ENCODE measurements at regions not wholly inside any gene's neighbourhood (a gene's known extent, or its start where the extent isn't known, plus 50 kb on each side); places are given as distances from the start of the nearest gene placed in this dataset.

DNA sequence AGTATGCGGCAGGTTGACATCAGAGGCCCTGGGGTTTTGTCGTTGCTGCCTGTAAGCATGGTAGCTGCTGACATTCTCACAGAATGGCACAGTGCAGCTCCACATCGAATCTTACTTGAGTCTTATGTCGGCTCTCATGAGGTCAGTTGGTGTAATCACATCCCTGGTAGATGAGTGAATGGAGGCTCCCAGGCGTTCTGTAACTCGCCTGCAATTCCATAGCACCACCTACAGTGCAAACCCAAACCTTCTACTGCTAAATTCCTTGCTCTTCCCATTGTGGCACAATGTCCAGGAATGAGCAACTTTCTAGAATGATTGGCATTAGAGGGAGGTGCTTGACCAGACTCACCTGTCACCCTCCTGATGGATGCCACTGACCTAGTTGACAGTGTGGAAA, 578.4 kb downstream of the CCDC171 start:
- peak; percentile 45 for DNase-seq (ENCODE audit: low read depth)

DNA sequence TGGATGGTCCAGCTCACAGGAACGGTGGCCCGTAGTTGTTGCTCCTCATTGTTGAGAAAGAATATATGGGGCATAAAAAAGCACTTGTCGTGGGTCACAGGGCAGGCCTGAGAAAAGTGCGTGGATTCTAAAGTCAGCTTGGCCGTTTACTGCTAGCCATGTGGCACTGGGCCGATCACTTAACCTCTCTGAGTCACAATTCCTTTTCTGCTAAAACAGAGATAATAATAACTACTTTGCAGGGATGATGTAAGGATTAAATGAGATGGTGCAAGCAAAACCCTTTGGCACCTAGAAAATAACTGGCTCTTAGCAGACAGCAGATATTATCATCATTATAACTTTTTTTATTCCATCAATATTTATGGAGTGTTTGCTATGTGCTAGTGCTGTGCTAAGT, 579.7 kb downstream of the CCDC171 start:
- no peak for DNase-seq (ENCODE audit: low read depth)

DNA sequence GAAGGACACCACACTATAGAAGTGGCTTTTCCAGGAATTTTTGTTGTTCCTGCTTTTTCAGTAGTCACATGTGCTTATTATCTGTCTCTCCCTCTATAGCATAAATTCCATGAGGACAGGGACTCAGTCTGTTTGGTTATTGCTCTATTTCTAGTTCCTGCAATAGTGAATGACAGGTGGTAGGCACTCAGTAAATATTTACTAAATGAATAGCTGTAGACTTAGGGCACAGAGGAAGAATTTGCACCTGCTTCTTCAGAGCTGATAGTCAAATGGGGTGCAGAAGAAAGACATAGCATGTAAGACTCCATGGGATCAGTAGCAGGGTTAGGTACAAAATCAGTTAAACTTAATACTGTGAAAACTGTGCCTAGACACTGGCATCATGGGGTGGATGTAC, 580.2 kb downstream of the CCDC171 start:
- DNase-seq (ENCODE audit: low read depth) = no peak

DNA sequence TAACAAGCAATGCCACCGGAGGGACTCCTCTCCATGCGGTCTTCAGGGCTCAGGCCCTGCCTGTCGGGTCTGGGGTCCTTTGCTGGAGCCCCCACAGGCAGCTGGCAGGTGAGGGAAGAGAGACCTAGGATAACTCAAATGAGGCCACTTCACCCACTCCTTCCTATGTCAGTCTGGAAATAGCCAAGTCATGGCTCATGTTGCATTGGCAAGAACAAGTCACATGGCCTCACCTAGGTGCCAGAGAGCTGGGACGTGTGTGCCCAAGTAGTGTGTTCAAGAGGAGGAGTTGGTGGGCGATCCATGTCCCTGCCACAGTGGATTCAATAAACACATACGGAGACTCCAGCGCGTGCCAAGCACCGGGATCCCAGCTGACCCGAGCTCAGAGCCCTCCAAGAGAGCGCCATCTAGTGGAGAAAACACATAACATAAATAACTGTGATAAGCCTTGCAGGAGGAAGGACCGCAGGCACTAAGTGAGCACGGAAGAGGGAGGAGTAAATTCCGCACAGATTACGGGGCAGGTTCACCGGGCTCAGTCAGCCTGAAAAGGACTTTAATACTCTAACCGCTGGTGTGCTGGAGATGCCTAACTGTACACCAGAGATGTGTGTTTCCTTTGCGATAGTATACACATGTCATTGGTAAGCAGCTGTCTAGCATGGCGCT, 580.8 kb downstream of the CCDC171 start:
- peak; percentile 93 for DNase-seq (ENCODE audit: low read depth)

DNA sequence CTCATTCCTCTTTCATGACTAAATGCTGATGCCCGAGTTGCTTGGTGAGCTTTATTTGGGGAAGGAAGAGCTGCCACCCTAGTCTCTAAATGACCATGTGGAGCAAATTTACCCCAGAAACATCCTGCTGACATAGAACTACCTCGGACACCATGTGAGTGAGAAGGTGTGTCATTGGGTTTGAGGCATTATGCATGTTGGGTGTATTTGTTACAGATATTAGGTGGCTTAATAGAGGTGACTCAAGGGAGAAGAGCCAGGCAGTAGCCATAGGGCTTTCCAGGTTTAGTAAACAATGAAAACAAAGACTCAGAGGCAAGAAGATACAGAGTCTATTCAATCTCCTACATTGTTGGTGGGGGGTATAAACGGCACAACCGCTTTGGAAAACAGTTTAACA, 581.5 kb downstream of the CCDC171 start:
- DNase-seq (ENCODE audit: low read depth) = peak; percentile 53

DNA sequence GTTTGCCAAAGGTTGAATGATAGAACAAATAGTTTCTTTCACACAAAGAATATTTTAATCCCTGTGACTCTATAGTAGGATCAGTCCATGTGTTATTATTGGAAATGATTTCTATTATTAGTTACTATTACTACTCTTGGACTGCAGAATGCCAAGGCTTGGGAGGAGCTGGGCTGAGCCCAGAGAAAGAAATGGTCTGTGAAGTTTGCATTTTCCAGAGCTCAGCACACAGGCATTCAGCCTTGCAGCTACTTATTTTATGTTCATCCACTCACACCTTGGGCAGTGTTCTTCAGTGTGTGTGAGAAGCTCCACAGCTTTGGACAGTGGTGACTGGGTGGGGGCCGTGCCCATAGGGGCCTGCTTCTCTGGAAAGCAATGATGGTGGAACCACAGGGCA, 583.1 kb downstream of the CCDC171 start:
- no peak for DNase-seq (ENCODE audit: low read depth)

DNA sequence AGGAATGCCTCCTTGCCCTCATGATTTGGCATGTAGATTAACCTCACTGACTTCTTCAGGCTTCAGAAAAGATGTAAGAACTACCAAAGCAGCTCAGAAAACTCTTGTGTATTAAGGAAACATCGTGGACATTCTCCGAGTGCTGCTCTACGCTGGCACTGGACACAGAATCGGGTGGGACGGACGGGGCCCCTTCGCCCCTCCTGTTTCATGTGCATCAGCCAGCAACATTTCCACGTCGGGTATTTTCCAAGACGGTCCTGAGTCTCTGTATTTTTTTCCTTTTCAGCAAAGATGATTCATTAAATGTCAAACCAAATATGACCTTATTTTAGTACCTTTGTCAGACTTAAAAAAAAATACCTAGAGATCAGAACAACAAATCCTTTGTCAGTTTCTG, 583.6 kb downstream of the CCDC171 start:
- DNase-seq (ENCODE audit: low read depth) = no peak

DNA sequence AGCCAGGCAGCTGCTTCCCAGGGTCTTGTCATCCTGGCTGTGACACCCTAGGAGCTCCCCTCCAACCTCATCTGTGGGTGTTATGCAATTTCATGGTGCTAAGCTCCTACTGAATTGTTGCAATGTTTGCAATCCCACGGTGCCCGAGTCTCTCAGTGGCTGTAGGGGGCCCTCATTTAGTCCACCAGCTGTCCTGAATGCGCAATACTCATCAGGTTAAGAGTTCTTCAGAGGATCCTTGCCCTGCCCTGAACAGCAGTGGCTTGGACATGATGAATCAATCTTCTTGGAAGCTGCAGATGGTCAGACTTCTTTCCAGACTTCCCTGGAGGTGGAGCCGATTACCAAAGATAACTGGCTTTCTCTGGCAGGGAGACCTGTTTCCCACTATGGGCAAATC, 584.1 kb downstream of the CCDC171 start:
- peak; percentile 42 for DNase-seq (ENCODE audit: low read depth)

DNA sequence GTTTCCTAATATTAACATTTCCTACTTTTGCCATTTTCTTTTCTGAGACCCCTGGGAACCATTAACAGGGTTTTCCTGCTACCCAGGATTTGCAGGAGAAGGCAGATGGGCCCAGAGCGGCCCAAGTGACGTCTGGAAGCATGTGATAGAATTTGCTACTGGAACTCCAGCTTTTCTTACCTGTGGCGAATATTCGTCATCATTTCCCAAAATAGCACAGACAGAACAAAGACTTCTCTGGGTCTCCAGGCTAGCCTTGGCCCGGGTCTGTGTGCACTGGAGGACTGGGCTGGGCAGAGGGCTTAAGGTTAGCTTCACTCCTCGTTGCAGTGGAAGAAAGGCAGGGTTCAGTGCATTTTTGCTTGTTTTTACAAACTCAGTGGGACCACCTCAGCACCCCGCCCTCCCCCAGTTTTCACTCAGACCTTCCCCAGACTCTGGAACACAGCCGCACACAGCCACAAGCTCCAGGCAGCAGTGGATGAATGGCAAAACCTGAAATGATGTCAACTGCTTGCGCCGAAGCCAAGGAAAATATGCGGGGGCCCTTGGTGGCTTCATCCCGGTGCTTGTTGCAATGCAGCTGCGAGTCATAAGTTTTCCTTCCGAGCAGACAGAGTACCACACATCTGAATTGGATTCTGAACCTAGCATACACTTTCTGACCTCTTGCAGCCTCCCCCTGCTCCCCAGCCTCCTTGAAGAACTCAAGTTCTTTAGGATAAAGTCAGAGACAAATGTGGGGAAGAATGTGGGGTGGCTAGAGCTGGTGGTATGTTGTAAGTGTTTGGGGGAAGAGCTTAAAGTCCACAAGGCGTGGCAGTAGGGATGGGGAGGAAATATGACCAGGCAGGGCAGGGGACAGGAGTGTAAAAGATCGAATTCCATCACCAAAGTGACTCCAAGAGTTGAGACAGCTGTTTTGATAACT, 586.0 kb downstream of the CCDC171 start:
- DNase-seq (ENCODE audit: low read depth) = peak; percentile 43

DNA sequence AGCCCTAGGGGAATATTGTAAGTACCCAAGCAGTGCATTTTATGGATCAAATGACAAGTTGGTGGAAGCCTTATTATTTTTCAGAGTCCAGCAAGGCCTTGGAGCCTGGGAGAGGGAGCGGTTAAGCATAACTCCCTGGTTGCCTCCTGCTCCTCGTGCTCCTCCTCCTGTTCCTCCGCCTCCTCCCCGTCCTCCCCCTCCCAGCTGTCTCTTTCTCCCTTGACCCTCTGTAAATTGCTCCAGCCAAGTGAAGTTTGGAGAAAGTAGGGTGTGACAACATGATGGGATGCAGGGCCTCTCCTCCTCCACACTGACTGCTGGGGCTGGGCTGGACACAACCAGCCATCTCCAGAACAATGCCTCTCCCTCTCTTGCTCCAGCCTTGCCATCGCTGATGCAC, 586.9 kb downstream of the CCDC171 start:
- no peak for DNase-seq (ENCODE audit: low read depth)

DNA sequence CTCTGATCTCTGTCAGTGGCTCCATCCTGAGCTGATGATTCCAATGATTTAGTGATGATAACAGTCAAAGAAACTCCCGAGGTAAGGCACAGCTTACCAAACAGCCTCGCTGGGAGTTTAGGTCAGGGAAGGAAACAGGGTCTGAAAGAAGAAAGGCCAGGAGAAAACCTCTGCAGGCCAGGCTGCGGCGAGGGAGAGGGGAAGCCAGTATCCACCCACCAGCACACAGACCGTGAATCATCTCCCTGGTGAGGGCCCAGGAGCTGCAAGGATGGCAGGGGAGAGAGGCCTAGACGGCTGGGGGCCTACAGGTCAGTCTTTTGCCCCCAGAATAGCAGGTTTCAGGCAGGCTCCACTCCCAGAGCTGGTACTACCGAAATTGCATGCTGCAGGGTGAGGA, 590.5 kb downstream of the CCDC171 start:
- no peak for DNase-seq (ENCODE audit: low read depth)

DNA sequence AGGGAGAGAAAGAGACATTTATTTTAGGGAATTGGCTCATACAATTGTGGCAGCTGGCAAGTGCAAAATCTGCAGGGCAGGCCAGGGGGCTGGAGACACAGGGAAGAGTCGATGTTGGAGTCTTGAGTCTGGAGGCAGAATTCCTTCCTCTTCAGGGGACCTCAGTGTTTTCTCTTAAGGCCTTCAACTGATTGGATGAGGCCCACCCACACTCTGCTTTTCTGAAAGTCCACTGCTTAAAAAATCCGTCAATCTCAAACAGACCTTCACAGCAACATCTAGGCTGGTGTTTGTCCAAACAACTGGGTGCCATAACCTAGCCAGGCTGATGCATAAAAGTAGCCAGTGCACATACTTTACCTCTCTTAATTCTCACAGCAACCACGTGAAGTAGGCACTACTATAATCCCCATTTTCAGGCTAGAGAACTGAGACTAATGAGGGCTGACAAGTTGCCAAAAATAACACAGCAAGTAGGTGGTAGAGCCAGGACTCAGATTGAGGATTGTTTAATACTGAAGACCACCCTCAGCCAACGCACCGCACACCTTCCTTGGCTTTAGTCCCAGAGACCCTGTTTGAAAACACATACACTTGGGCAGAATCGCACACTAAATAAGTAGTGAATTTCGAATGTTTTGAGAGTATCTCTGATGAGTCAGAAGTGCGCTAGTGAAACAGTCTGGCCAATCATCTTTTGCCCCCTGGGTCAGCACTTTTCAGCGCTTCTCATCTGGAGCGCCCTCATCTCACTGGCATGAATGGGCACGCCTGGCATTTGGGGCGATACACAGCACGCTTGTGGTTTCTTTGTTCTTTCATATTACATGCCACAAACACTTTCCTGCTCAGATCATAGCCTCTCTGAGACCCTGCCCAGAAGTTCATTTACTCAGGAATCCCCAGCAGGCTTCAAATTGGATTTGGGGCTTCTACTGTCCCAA, 591.4 kb downstream of the CCDC171 start:
- peak; percentile 76 for DNase-seq (ENCODE audit: low read depth)

DNA sequence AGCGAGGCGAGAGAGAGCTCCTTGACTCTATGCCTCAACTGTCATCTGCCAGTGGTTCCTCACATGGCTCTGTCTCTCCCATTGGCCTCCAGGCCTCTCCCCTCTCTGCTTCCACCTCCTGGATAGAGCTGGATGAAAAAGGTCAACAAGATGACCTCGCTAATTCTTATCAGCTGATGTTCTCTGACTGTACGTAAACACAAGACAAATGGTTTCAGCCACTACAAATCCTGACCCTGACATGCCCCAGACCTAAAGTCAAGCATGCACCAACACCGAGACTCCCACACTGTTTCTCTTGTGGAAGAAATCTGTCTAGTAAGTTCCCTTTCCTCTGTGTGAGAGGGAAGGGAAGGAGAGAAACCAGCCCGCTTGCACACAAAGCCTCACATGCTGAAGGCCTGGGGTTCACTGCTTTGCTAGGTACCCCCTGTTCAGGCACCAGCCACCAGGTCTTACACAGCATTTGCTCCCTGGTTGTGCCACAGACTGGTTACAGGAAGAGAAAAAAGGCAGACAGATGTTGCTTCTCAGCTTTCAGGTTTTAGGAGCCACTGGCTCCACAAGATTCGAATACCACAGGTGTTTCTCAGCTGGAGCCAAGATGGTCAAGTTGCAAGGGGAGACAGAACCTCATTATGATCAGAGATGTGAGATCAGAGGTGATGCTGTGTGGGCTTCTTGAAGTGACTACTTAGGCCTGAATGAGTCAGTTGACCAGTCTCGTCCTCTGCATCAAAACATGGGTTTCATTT, 592.5 kb downstream of the CCDC171 start:
- DNase-seq (ENCODE audit: low read depth) = no peak

DNA sequence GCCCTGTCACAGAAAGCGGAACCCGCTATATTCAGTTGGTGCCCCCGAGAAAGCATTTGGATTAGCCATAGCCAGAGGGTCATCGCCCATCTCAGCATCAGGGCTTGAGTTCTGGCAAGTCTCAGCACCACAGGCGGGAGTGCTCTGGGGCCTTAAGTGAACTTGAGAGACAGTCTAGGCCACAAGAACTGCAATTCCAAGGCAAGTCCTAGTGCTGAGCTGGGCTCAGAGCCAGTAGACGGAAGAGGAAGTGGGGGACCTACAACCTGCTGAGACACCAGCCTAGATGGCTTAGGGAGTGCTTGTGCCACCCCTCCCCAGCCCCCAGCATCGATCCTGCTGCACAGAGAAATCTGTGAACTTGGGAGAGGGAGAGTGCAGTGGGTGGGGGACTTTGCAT, 594.9 kb downstream of the CCDC171 start:
- DNase-seq (ENCODE audit: low read depth) = peak; percentile 17

DNA sequence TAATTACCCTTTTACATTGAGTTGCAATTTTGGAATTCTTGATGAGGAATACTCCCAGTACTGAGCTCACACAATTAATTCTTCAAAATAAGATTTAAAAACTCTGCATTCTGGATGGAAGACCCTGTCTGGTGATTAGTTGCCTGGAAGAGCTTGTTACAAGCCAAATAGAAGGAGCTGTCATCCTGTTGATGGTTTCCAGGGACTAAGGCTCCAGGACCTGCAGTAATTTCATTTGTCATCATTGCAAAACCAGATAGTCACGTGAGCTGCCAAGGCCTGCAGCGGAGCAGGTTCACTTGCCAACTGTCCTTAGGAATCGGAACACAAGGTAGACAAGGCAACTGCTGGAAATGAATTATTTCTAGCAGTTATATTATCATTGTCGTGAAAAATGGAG, 597.7 kb downstream of the CCDC171 start:
- no peak for DNase-seq (ENCODE audit: low read depth)

DNA sequence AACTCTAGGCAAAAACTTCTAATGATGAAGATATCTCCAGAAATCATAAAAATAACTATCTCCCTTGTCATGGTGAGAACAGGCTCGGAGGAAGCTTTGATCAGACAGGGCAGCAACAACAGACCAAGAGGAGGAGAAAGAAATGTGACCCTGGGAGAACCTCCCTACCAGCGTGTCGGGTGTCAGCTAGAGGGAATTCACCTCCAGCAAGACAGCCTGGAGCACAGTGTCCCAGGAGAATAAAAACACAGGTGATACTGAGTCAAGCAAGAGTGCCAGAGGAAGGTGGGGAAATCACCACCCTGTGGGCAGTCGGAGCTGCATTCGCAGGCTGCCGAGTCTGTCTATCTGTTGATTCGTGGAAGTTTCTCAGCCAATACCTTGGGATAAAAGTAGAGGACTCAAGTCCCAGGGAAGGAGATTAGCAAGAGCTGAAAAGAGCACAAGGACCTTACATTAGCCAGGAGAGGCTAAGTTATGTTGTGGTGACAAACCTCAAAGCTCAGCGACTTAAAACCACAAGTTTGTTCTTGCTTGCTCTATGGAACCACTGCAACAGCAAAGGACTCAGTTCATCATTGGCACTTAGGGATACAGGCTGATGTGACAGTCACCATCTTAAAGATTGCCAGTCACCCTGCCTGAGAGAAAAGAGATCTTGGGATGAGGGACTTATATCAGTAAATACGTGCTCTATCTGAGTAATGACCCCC, 598.3 kb downstream of the CCDC171 start:
- DNase-seq (ENCODE audit: low read depth) = peak; percentile 18

DNA sequence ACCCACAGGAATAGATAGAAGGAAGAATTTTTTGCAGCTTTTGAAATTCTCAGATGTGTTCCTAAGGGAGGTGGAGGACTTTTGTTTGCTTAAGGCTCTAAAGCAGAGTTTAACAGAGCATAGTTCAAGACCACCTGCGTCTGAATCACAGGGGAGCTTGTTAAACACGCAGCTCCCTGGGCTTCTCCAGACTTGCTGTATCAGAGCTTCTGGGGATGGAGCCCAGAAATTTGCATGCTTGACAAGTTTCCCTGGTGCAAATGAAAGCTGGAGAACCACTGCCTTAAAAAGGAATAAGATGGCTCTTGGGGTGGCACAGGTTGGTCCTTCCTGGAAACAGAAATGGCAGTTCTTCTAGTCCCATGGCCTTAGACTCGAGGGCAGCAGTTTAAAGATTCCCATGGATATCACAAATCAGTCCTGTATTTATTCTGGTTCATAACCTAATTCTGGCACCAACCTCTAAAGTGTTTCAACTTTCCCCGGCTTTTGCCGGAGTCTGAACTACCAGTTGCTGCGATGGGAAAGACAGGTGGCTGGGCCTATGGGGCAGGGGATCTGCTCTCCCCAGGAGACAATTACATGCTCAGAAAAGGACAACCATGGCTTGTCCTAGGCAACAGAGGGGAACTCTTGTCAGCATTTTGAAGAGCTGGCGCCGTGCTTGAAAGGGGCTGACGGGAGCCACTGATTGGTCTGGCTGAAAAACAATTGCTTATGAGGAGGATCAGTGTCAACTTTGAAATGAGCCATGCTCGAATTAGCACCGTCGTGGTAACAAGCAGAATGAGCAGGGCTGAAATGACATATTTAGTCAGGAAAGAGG, 599.6 kb downstream of the CCDC171 start:
- no peak for DNase-seq (ENCODE audit: low read depth)

DNA sequence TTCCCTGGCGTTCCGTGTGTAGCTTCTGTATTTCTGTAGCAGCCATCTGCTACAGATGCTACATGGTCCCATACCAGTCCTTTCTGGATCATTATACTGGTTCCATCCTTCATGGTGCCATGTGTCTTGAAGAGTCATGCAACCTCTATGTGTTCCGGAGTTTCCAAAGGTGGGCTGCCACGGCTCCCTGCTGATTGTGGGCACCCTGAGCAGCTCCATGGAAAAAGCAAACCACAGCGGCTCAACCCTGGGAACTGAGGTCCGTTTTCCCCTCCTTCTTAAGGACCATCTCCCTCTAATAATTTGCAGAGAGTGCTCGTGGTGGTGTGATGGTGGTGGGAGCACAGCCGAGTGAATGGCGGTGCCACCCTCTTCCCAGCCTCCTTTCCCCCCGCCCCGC, 600.4 kb downstream of the CCDC171 start:
- DNase-seq (ENCODE audit: low read depth) = no peak

DNA sequence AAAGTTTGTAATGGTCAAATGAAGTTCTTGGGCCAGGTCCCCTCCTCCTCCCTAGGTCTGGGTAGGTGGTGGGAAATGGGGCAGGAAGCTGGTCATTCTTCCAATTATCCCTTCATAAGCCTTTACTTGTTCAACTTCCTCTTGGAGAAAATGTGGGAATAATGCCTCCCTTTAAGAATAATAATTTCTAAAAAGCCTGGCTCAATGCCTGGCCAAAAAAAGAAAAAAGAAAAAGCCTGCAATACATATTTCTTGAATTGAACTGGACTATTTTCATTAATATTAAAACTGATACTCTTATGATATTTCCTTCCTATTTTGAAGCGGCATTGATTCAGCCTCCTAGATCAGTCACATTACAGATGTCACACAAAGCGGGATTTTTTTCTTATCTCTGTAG, 600.9 kb downstream of the CCDC171 start:
- DNase-seq (ENCODE audit: low read depth) = no peak
